ENCODE measurements at regions not wholly inside any gene's neighbourhood (a gene's known extent, or its start where the extent isn't known, plus 50 kb on each side); places are given as distances from the start of the nearest gene placed in this dataset.
A peak's percentile ranks its signal among the peaks of the same experiment; 100 is the strongest.

DNA sequence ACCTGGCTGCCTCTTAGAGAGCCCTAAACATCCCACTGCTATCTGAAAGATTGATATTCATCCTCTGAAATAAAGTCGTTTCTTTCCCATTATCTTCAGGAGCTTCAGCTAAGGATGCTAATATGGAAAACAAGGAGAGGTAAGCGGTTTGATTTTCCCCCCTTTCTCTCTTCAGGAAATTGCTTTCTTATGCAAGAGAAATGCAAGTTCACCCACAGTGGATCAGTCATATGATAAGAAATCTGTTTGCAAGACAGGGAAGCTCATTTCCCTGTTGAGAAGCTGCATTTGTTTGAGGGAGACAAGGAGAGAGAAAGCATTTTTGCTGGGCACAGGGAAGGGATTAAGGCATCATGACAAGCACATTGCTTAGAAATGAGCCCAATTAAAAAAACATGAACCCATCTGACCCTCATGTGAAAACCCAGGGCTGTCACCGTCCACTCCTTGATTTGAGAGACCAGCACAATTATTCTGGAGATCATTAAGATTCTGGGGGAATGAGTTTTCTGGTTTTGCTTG lies 53.7 kb upstream of the BOD1 start:
- Histone ChIP-seq H3K27ac (peak overlapping the region in 2 of 12 donors; percentile 53 to 67), H3K9me3 (peaks cover 0 to 11% (median 0%) of the 10 kb centered on the region in 12 donors), H3K4me3 (peak overlapping the region in 1 of 12 donors; percentile 19), H3K27me3 (no peaks in the 10 kb centered on the region), H3K36me3 (no peaks in the 10 kb centered on the region), H3K4me1 (peaks cover 0 to 34% (median 17%) of the 10 kb centered on the region in 12 donors)
- intact Hi-C loops (cut with DNase I), result loop anchor here in 1 of 10 donors (5.0 to 10.0 kb wide), 2 partner anchors 87 to 215 kb away; partner anchors contain the start of gene CPEB4
- no peak for ATAC-seq
- TF ChIP-seq POLR2A (IDR thresholded peaks at IDR 0.05) (no peak), CTCF (IDR thresholded peaks at IDR 0.05) (no peak)
- WGBS, 4 donors, result 49 to 65% (median 57%) methylated on average over 3 of the region's 3 CpGs
- DNase-seq, result no peak

DNA sequence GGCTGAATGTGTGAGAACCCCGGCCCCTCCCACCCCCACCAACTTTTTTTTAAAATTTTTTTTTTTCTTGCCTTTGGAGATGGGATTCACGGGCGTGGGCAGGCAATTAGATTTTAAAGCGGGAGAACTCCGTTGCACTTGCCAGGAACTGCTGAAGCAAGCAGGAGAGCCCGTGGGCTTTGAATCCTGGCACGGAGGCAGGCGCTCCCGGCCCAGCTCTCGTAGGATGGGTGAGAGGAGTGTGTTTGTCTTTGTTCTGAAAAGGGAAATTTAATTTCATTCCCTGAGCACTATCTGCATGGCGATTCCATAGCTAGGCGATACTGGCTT lies 54.3 kb upstream of the BOD1 start:
- 31 to 42% (median 33%) methylated on average over 12 of the region's 12 CpGs for WGBS, 4 donors
- DNase-seq, result no peak
- H3K27me3 ChIP-seq, result no peaks in the 10 kb centered on the region

GRCh38 chr5:173671121-173671949 lies 54.9 kb upstream of the BOD1 start:
- peak; percentile 65 to 88 (median 76) for ATAC-seq
- intact Hi-C loops (cut with DNase I), result loop anchor here in 1 of 10 donors (5.0 to 10.0 kb wide), 2 partner anchors 86 to 213 kb away; partner anchors contain the start of gene CPEB4
- peak; percentile 30 to 89 (median 38) for DNase-seq
- Histone ChIP-seq H3K27me3 (no peaks in the 10 kb centered on the region), H3K36me3 (no peaks in the 10 kb centered on the region), H3K9me3 (peaks cover 0 to 12% (median 0%) of the 10 kb centered on the region in 12 donors), H3K27ac (peak overlapping the region in 8 of 12 donors; percentile 20 to 67 (median 45)), H3K4me3 (peak overlapping the region in 3 of 12 donors; percentile 6 to 19 (median 11)), H3K4me1 (peaks cover 0 to 34% (median 17%) of the 10 kb centered on the region in 12 donors)
- 50 to 60% (median 56%) methylated on average over 15 to 16 of the region's 16 CpGs for WGBS, 4 donors
- TF ChIP-seq CTCF (IDR thresholded peaks at IDR 0.05) (no peak), POLR2A (IDR thresholded peaks at IDR 0.05) (no peak)

More for the DNA sequence above, 54.3 kb upstream of the BOD1 start:
- Histone ChIP-seq H3K9me3 (peaks cover 0 to 11% (median 0%) of the 10 kb centered on the region in 12 donors), H3K4me1 (peaks cover 0 to 34% (median 17%) of the 10 kb centered on the region in 12 donors), H3K27ac (peak overlapping the region in 8 of 12 donors; percentile 20 to 67 (median 45)), H3K4me3 (peak overlapping the region in 3 of 12 donors; percentile 6 to 19 (median 11)), H3K36me3 (no peaks in the 10 kb centered on the region)
- ATAC-seq, result peak in 3 of 4 donors; percentile 10 to 38 (median 20)
- intact Hi-C loops (cut with DNase I), result loop anchor here in 1 of 10 donors (5.0 to 10.0 kb wide), 2 partner anchors 87 to 214 kb away; partner anchors contain the start of gene CPEB4
- TF ChIP-seq POLR2A (IDR thresholded peaks at IDR 0.05) (no peak), CTCF (IDR thresholded peaks at IDR 0.05) (no peak)

DNA sequence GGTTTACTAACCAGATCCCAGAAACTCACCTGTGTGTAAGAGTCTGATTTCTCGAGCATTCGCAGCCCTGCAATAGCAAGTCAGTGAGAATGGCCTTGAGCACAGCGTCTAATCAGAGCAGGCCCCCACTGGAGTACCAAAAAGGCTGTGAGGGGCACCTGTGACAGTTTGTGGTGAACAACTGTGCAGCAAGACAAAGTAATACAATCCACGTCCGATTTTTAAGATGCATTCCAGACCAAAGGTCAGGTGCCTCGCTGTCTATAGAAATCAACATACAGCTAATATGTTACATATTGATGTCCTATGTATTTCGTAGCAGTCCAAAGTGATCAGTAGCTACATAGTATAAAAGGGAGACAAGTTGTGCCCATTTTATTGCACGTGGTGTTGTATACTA lies 55.7 kb upstream of the BOD1 start:
- Histone ChIP-seq H3K9me3 (peaks cover 0 to 15% (median 0%) of the 10 kb centered on the region in 12 donors), H3K4me1 (peaks cover 0 to 34% (median 17%) of the 10 kb centered on the region in 12 donors), H3K27me3 (no peaks in the 10 kb centered on the region), H3K4me3 (no peak overlapping the region), H3K36me3 (no peaks in the 10 kb centered on the region), H3K27ac (peak overlapping the region in 2 of 12 donors; percentile 15 to 53)
- DNase-seq, result no peak
- no peak for TF ChIP-seq CTCF (IDR thresholded peaks at IDR 0.05)
- no peak for TF ChIP-seq POLR2A (IDR thresholded peaks at IDR 0.05)
- ATAC-seq, result no peak
- intact Hi-C loops (cut with DNase I), result loop anchor here in 1 of 10 donors (5.0 to 10.0 kb wide), 2 partner anchors 85 to 213 kb away; partner anchors contain the start of gene CPEB4
- WGBS, 4 donors, result 96 to 98% (median 97%) methylated on average over 8 of the region's 8 CpGs

Measured in heart left ventricle (tissue), 16 donors.